Transverse colon (tissue), 4 donors: ENCODE measurements at regions not wholly inside any gene's neighbourhood (a gene's known extent, or its start where the extent isn't known, plus 50 kb on each side); places are given as distances from the start of the nearest gene placed in this dataset.

ENCODE experiments used
- DNase-seq: peaks from one replicate; pipeline ENCODE4 v3.0.0-alpha.2; 2019
- H3K27ac ChIP-seq, 4 donors: fragments of 200-600 bp; sonication (generic); 2 replicates each; pipeline ENCODE4 v1.5.1; 2016 to 2018; ENCODE audit warnings: inconsistent platforms in 4 of 4
- H3K27me3 ChIP-seq: fragments of 200-600 bp; sonication (generic); 2 replicates; pipeline ENCODE4 v1.5.1; 2017; ENCODE audit warnings: inconsistent platforms
- H3K36me3 ChIP-seq, 4 donors: fragments of 200-600 bp; sonication (generic); 2 replicates each; pipeline ENCODE4 v1.5.1; 2017 to 2019; ENCODE audit warnings: inconsistent platforms in 4 of 4
- H3K4me1 ChIP-seq, 4 donors: fragments of 200-600 bp; sonication (generic); 2 replicates each; pipeline ENCODE4 v1.5.1; 2017 to 2020; ENCODE audit warnings: inconsistent platforms in 4 of 4
- H3K4me3 ChIP-seq, 4 donors: fragments of 200-600 bp; sonication (generic); 1 replicate in 1 of 4; 2 replicates in 3 of 4; pipeline versions ENCODE4 v1.5.1 to v1.6.1; 2017 to 2019; ENCODE audit warnings: inconsistent platforms in 4 of 4
- H3K9me3 ChIP-seq, 2 donors: fragments of 200-600 bp; sonication (generic); 2 replicates each; pipeline ENCODE4 v1.5.1; 2017 to 2019; ENCODE audit warnings: inconsistent platforms in 2 of 2
- CTCF ChIP-seq, 5 experiments: fragments of 200-600 bp in 3 of 5; fragments of 450-650 bp in 2 of 5; sonication (generic) in 3 of 5; IDR thresholded peaks; 1 replicate in 2 of 5; 2 replicates in 3 of 5; pipeline ENCODE4 v1.5.1; 2016 to 2017; ENCODE audit warnings: antibody characterized with exemption in 5 of 5, inconsistent platforms in 3 of 5, mild to moderate bottlenecking in 2 of 5, moderate library complexity in 1 of 5
- EP300 ChIP-seq: sonication (generic); formaldehyde crosslinking; IDR thresholded peaks from one replicate; pipeline ENCODE4 v1.6.1; 2017; ENCODE audit warnings: antibody characterized with exemption, low read depth
- POLR2A ChIP-seq: fragments of 450-650 bp; IDR thresholded peaks from one replicate; pipeline ENCODE4 v1.6.1; 2016; ENCODE audit warnings: antibody characterized with exemption, mild to moderate bottlenecking, moderate library complexity
- POLR2AphosphoS5 ChIP-seq, 3 donors: sonication (generic); formaldehyde crosslinking; IDR thresholded peaks; one replicate each; pipeline ENCODE4 v1.6.1; 2016; ENCODE audit warnings: antibody characterized with exemption in 3 of 3
- WGBS, 2 donors: methylation state at CpG; one replicate each; pipeline ENCODE4 v1.1.5; 2018; ENCODE audit warnings: low coverage in 1 of 2; 5-methylcytosine and 5-hydroxymethylcytosine counted together
- in situ Hi-C, 4 donors: fragments of 200-750 bp; cut with MboI; loops; one replicate each; pipeline versions ENCODE4 v1.15.0 to v1.15.1; 2017; ENCODE audit warnings: low sequenced_read_pairs in 3 of 4, low pct_ligation_motif_present in 1 of 4, low pct_unique_long_range_greater_than_20kb in 1 of 4
- intact Hi-C: fragments of 100-400 bp; cut with DNase I; formaldehyde crosslinking; loops from one replicate; pipeline ENCODE4 v1.15.1; 2023; ENCODE audit warnings: low total_unique reads

- no peaks in the 10 kb centered on the region for H3K9me3 ChIP-seq
- 63% methylated on average over 3 of the region's 3 CpGs; no CpG with 5 or more reads in 1 of the 2 donors for WGBS, 2 donors
Measured at GRCh38 chr10:70997236-70997635, 108.9 kb upstream of the PCBD1 start.

GRCh38 chr10:70998086-70998485, 109.7 kb upstream of the PCBD1 start:
- Histone ChIP-seq H3K36me3 (no peaks in the 10 kb centered on the region), H3K27me3 (peaks cover 4% of the 10 kb centered on the region), H3K4me3 (no peak overlapping the region), H3K27ac (no peak overlapping the region), H3K9me3 (no peaks in the 10 kb centered on the region), H3K4me1 (no peaks in the 10 kb centered on the region)
- 68% methylated on average over 8 of the region's 9 CpGs; no CpG with 5 or more reads in 1 of the 2 donors for WGBS, 2 donors
- DNase-seq = no peak
- in situ Hi-C loops (no loop called here), intact Hi-C loops (no loop called here)
- TF ChIP-seq CTCF (IDR thresholded peaks at IDR 0.05) (no peak), EP300 (no peak), POLR2AphosphoS5 (IDR thresholded peaks at IDR 0.05) (no peak), POLR2A (no peak)

More at GRCh38 chr10:70997236-70997635, 108.9 kb upstream of the PCBD1 start:
- H3K27me3 ChIP-seq = peaks cover 4% of the 10 kb centered on the region
- DNase-seq = no peak
- H3K27ac ChIP-seq = no peak overlapping the region
- intact Hi-C loops = no loop called here
- TF ChIP-seq POLR2AphosphoS5 (IDR thresholded peaks at IDR 0.05) (no peak), POLR2A (no peak), CTCF (IDR thresholded peaks at IDR 0.05) (no peak), EP300 (no peak)
- in situ Hi-C loops = no loop called here
- no peak overlapping the region for H3K4me3 ChIP-seq
- H3K36me3 ChIP-seq = no peaks in the 10 kb centered on the region
- H3K4me1 ChIP-seq = no peaks in the 10 kb centered on the region

DNA sequence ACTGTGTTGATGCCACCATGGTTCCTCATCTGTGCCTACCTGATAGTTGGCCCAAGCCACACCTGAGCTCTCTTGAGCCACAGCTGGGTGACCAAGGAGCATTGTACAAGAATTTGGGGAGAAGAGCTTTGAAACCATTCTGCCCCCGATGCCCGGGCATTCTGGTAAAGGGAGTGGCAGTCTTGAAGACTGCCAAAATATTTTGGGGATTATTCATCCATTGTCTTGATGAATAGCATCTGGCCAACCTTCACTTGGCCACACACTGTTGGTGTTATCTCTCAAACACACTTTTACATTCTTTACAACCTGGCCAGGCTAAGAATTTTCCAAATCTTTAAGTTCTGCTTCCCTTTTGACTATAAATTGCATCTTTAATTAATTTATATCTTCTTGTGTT, 113.1 kb upstream of the PCBD1 start:
- no peaks in the 10 kb centered on the region for H3K4me1 ChIP-seq
- no peak overlapping the region for H3K27ac ChIP-seq
- intact Hi-C loops (loop anchor here (10.0 kb wide), 1 partner anchor 133 kb away; no protein-coding TSS in a partner anchor), in situ Hi-C loops (no loop called here)
- H3K27me3 ChIP-seq = peaks cover 4% of the 10 kb centered on the region
- no peaks in the 10 kb centered on the region for H3K9me3 ChIP-seq
- DNase-seq = no peak
- WGBS, 2 donors = 90% methylated on average over 2 of the region's 2 CpGs; no CpG with 5 or more reads in 1 of the 2 donors
- no peaks in the 10 kb centered on the region for H3K36me3 ChIP-seq
- TF ChIP-seq CTCF (IDR thresholded peaks at IDR 0.05) (no peak), POLR2AphosphoS5 (IDR thresholded peaks at IDR 0.05) (no peak), EP300 (no peak), POLR2A (no peak)
- H3K4me3 ChIP-seq = no peak overlapping the region

GRCh38 chr10:71004176-71005075, 116.1 kb upstream of the PCBD1 start:
- Histone ChIP-seq H3K4me3 (no peak overlapping the region), H3K4me1 (no peaks in the 10 kb centered on the region), H3K27me3 (no peaks in the 10 kb centered on the region), H3K9me3 (no peaks in the 10 kb centered on the region), H3K27ac (no peak overlapping the region), H3K36me3 (no peaks in the 10 kb centered on the region)
- in situ Hi-C loops (no loop called here), intact Hi-C loops (loop anchor here (10.0 kb wide), 1 partner anchor 130 kb away; no protein-coding TSS in a partner anchor)
- DNase-seq = no peak
- 40 to 66% methylated on average over 1 to 8 of the region's 9 CpGs for WGBS, 2 donors
- TF ChIP-seq CTCF (IDR thresholded peaks at IDR 0.05) = no peak
- no peak for TF ChIP-seq POLR2A
- no peak for TF ChIP-seq POLR2AphosphoS5 (IDR thresholded peaks at IDR 0.05)
- TF ChIP-seq EP300 = no peak
